HG03097 (cell line): ENCODE measurements at regions not wholly inside any gene's neighbourhood (a gene's known extent, or its start where the extent isn't known, plus 50 kb on each side); places are given as distances from the start of the nearest gene placed in this dataset.

Source experiments
- ATAC-seq: cut with Tn5 transposase; IDR thresholded peaks from one replicate; pipeline ENCODE4 v1.9.1; 2021; ENCODE audit not compliant: unreplicated experiment, low FRiP score

DNA sequence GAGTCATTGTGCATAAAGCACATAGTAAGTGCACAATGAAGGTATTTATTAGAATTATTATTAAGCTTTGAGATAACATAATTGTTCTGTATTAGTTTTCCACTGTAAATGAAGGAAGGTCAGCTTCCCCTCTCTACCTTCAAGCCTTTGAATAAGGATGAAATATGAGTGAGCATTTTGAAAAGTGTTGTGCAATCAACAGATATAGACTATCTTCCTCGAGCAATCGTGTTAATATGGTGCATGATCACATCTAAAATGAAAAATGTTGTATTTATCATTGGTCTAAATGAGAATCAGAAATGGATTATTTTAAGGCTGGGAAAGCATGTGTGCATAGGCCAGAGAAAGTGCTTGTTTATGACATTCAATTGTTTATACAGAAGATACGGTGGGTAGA is 1474.6 kb upstream of the TENM3 start:
- no peak for ATAC-seq

DNA sequence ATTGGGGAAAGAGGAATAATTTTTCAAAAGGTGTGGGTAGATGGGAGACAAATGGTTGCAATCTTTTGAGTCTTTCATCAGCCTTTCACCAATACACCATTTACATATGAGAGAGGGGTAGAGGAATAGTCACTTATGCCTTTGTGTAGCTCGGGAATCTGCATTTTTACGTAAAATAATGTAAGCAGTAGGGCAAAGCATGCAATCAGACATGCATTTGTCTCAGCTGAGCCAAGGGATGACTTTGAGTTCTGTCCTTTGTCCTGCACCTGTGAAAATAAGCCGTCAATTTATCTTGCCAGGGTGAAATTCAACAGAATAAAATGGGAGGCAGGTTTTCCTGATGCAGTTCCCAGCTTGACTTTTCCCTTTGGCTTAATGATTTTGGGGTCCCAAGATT is 1473.4 kb upstream of the TENM3 start:
- no peak for ATAC-seq

GRCh38 chr4:180770265-180770664 is 1472.9 kb upstream of the TENM3 start:
- no peak for ATAC-seq

- no peak for ATAC-seq
Observed at GRCh38 chr4:180784940-180785339, 1458.3 kb upstream of the TENM3 start.

DNA sequence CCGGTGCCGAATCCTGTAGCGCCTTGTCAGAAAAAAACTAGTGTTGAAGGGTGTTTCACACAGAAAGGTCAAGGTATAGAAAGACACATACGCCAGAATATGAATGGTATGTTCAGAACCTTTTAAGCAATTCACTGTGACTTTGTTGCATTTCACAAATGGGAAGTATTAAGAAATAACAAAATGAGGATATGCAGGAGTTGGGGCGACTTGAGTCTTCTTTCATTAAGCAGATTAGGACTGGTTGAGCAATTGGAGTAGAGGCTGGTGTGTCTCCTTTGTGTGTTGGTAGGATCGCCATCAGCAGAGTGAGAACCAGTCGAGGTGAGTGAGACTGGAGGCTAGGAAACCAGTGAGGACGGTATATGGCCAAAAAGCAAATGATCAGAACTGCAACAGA is 1454.5 kb upstream of the TENM3 start:
- ATAC-seq, result no peak

DNA sequence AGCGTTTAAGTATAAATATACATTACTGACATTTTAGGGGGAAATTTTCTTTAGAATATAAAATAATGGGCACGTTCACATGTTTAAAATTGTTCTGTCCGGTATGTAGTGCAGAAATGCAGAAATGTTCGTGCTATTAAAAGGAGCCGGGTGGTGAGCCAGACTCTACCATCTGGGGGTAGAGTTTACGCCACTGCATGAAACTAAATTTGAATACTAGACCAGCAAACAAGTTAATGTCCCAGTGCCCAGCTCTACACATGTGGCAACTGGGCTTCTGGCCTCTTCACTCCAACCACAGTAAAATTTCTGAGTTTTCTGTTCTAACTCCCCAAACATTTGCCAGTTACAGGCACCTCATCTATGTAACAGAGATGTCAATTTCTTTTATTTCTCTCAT is 1453.3 kb upstream of the TENM3 start:
- ATAC-seq, result no peak

- ATAC-seq, result no peak
Observed at GRCh38 chr4:180790471-180790870, 1452.7 kb upstream of the TENM3 start.

GRCh38 chr4:180792541-180792940 is 1450.7 kb upstream of the TENM3 start:
- no peak for ATAC-seq

- ATAC-seq, result no peak
Observed at GRCh38 chr4:180794333-180794732, 1448.9 kb upstream of the TENM3 start.

DNA sequence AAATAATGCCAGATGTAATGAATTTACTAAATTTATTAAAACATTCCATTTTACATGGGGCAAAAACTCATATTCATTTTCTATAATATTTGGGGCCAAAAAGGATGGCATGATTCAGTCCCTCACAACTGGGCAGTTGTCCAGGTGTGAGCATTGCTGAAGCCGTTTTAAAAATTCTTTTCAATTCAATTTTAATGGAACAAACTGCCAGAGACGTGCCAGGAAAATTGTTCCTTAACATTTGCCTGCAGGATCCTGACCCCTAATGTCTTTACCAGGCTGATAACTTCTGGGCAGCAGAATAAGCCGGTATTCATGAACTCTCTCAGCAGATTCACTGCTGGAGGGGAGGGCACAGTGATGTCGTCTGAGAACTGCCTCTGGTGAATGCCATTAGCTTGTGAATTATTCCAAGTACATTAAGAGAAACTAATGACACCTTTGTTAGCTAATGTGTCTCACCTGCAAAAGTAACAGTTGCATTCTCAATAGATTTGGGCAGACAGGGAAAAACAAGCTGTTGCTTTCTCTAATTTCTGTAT is 1445.1 kb upstream of the TENM3 start:
- ATAC-seq, result no peak

DNA sequence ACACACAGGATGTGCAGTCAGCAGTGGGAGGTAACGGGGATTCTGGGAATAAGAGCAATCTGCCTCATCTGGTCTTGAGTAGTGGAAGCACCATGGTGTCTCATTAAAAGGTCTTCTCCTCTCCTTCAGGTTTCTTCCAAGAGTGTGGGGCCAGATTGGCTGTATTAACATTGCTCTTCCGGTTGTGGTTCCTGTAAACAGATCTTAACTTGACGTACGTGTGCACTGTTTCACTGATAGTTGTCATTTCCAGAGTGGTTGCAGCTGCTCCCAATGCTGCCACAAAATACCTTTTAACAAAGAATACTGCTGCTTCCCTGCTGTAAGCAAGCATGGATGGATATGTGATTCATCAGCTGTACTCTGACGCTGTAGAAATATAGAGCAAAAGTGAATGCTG is 1443.4 kb upstream of the TENM3 start:
- no peak for ATAC-seq

GRCh38 chr4:180805101-180805500 is 1438.1 kb upstream of the TENM3 start:
- ATAC-seq, result no peak

DNA sequence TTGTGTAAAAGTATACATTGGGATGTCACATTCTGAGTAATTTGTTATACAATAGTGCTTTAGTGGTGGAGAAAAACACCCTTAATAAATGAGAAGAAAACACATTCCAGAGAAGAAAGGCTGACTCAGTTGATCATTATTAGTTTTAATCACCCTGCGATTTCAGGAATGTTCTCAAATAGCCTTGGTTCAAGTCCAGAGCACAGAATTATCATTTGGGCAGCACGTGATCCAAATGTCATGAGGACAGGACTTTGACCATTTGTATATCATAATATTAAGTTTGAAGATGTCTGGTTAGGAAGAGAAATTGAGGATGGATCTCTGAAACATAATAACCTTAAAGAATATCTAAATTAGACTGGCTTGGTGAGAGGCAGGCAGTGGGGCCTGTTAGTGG is 1434.3 kb upstream of the TENM3 start:
- no peak for ATAC-seq

DNA sequence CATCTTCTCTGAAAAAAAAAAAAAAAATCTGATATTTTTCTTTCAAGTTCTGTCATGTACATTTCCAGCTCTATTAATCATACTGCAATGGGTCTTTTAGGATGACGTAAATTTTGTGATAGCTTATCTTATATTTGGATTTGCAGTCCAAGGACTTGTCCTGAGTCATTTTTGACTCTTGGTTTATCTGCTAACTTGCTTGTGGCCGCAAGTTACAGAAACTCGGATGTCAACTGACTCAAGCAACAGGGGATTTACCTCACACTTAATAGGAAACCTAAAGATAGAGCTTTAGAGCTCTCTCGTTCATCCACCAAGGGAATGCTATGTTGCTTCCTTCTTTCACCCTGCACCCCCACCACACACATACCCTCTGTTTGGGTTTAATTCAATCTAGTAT is 1433.8 kb upstream of the TENM3 start:
- no peak for ATAC-seq

DNA sequence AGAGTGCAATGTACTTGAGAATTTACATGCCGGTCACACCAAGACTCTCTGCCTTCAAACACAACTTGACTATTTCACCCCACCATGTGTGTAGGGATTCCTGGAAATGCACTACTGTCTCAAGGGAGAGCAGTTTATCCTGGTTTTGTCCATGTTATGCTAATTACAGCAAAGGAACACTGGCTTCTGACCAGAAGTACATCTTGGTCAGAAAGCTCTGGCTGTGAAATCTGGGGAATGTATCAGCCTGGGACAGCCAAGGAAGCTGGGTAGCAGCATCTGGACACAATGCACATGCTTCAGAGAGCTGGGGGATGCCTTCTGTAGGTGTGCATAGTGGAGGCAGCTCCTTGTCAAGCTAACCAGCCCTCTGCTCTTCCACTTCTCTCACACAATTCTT is 1432.6 kb upstream of the TENM3 start:
- no peak for ATAC-seq

DNA sequence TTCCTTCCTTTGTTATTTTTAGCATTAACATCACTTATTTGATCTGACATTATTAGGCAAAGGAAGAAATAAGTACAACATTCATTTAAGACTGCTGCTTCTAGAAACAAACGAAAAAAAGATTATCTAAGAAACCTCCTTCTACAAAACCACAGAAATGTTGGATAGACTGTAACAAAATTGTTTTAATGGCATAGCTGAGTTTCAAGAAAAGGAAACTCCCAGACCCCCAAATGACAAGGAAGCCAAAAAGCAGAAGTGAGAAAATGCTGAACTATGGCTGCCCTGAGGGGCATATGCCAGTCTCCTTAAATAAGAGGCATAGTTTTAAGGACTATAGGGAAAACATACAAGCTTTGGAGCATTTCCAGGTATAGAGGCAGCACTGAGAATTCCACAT is 1431.6 kb upstream of the TENM3 start:
- no peak for ATAC-seq

DNA sequence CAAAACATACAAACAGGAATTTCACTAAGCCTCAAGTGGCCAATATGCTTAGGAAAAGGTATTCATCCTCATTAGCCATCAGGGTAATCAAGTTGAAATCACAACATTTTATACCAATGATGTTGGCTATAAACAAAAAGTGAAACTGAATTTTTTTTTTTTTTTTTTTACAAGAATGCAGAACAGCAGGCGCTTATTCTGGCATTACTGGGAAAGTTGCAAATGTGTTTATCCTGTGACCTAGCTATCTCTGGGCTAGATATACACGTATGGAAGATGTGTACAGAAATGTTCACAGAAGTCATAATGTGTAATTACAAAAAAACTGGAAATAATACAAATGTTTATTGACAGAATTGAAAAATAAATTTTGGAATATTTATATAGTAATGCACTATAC is 1430.4 kb upstream of the TENM3 start:
- no peak for ATAC-seq

DNA sequence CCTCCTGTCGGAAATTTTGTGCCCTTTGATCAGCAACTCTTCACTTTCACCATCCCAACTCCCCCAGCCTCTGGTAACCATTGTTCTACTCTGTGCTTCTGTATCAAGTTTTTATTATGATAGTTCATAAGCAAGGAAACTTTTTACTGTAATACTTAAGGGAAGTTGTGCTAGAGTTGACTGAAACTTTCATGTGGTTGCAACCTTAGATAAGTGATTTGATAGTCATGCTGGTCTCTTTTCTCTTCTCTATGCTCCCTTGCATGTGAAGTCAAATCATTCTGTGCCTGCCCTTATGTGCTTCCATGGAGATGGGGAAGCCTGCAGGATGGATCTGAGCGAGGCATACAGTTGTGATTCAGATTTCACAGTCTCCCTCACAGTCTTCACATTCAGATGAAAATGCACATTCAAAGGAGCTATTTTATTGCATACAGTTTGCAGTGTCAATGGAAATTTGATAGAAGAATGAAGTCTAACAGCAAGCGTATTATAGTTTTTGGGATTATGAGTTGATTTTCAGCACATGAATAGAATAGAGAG is 1428.3 kb upstream of the TENM3 start:
- ATAC-seq, result no peak

- no peak for ATAC-seq
Observed at GRCh38 chr4:180817529-180817928, 1425.7 kb upstream of the TENM3 start.

GRCh38 chr4:180823108-180823507 is 1420.1 kb upstream of the TENM3 start:
- no peak for ATAC-seq

GRCh38 chr4:180827232-180828009 is 1415.8 kb upstream of the TENM3 start:
- ATAC-seq, result no peak

DNA sequence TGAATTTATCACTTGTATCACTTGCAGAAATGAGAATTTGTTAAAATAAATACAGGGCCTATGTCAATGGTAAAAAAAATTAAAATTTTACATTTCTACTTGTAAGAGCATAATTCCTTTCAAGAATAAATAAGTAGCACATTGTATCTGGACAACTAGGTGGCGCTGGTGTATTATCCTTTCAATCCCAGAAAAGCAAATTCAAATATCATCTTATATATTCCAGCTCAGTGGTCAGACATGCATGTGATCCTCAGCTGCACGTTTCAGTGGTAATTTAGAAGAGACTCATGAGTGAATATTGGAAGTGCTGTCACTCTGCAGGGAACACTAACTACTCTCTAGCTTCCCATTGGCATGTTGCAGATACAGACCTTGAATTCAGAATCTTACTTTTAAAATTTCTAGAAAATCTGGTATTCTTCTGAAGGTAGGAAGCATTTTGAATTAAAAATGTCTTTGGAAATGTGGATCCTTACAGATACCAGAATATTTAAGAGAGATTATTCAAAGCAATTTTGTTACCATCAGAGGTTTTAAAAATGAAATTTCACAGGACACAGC is 1414.7 kb upstream of the TENM3 start:
- no peak for ATAC-seq
